Memory B cell (primary cell): ENCODE measurements at regions not wholly inside any gene's neighbourhood (a gene's known extent, or its start where the extent isn't known, plus 50 kb on each side); places are given as distances from the start of the nearest gene placed in this dataset.

ENCODE experiments used
- ATAC-seq: fragments of 150-1000 bp; cut with Tn5 transposase; 2 replicates; pipeline ENCODE4 v1.10.0; 2021; ENCODE audit warnings: low read depth, mild to moderate bottlenecking, moderate library complexity
- DNase-seq, 2 donors: peaks; one replicate each; pipeline ENCODE4 v3.0.0; 2022; ENCODE audit warnings: low spot score in 2 of 2
- H3K27ac Mint-ChIP-seq: one replicate; pipeline ENCODE4 v1.8.0; 2022; ENCODE audit warnings: mild to moderate bottlenecking, moderate library complexity, mixed read lengths
- H3K27me3 Mint-ChIP-seq: one replicate; pipeline ENCODE4 v1.8.0; 2022; ENCODE audit warnings: mixed read lengths
- H3K36me3 Mint-ChIP-seq: one replicate; pipeline ENCODE4 v1.8.0; 2022; ENCODE audit warnings: mild to moderate bottlenecking, mixed read lengths
- H3K4me1 Mint-ChIP-seq: one replicate; pipeline ENCODE4 v1.8.0; 2022; ENCODE audit warnings: mixed read lengths
- H3K4me3 Mint-ChIP-seq: one replicate; pipeline ENCODE4 v1.8.0; 2022; ENCODE audit warnings: mild to moderate bottlenecking, moderate library complexity, mixed read lengths
- H3K9me3 Mint-ChIP-seq: one replicate; pipeline ENCODE4 v1.8.0; 2022; ENCODE audit warnings: mixed read lengths

- Mint-ChIP-seq H3K9me3 (peaks cover 10% of the 10 kb centered on the region), H3K4me3 (no peak overlapping the region), H3K27ac (no peak overlapping the region), H3K36me3 (no peaks in the 10 kb centered on the region), H3K4me1 (peaks cover 5% of the 10 kb centered on the region), H3K27me3 (peaks cover 24% of the 10 kb centered on the region)
- ATAC-seq: no peak
- DNase-seq: no peak
Measured at GRCh38 chr10:89944138-89944537, 242.7 kb downstream of the KIF20B start.

GRCh38 chr10:89946106-89946505, 244.7 kb downstream of the KIF20B start:
- no peak overlapping the region for H3K27ac Mint-ChIP-seq
- ATAC-seq: peak; percentile 32
- no peak for DNase-seq
- peaks cover 5% of the 10 kb centered on the region for H3K4me1 Mint-ChIP-seq
- H3K4me3 Mint-ChIP-seq: no peak overlapping the region
- peaks cover 10% of the 10 kb centered on the region for H3K9me3 Mint-ChIP-seq
- H3K36me3 Mint-ChIP-seq: no peaks in the 10 kb centered on the region
- H3K27me3 Mint-ChIP-seq: peaks cover 19% of the 10 kb centered on the region

- H3K27ac Mint-ChIP-seq: no peak overlapping the region
- H3K9me3 Mint-ChIP-seq: peaks cover 10% of the 10 kb centered on the region
- peaks cover 6% of the 10 kb centered on the region for H3K27me3 Mint-ChIP-seq
- no peak overlapping the region for H3K4me3 Mint-ChIP-seq
- ATAC-seq (no peak), DNase-seq (no peak)
- H3K4me1 Mint-ChIP-seq: peaks cover 5% of the 10 kb centered on the region
- no peaks in the 10 kb centered on the region for H3K36me3 Mint-ChIP-seq
Measured at GRCh38 chr10:89949496-89949895, 248.1 kb downstream of the KIF20B start.

GRCh38 chr10:89952325-89952724, 250.9 kb downstream of the KIF20B start:
- DNase-seq (no peak), ATAC-seq (no peak)
- peaks cover 2% of the 10 kb centered on the region for H3K4me1 Mint-ChIP-seq
- no peaks in the 10 kb centered on the region for H3K36me3 Mint-ChIP-seq
- no peak overlapping the region for H3K27ac Mint-ChIP-seq
- peaks cover 5% of the 10 kb centered on the region for H3K27me3 Mint-ChIP-seq
- peaks cover 10% of the 10 kb centered on the region for H3K9me3 Mint-ChIP-seq
- no peak overlapping the region for H3K4me3 Mint-ChIP-seq

GRCh38 chr10:89952751-89953150, 251.4 kb downstream of the KIF20B start:
- peaks cover 8% of the 10 kb centered on the region for H3K9me3 Mint-ChIP-seq
- H3K27me3 Mint-ChIP-seq: peaks cover 3% of the 10 kb centered on the region
- H3K4me1 Mint-ChIP-seq: peaks cover 2% of the 10 kb centered on the region
- no peaks in the 10 kb centered on the region for H3K36me3 Mint-ChIP-seq
- H3K27ac Mint-ChIP-seq: no peak overlapping the region
- DNase-seq (no peak), ATAC-seq (no peak)
- no peak overlapping the region for H3K4me3 Mint-ChIP-seq

- no peak for ATAC-seq
- H3K36me3 Mint-ChIP-seq: no peaks in the 10 kb centered on the region
Measured at GRCh38 chr10:89954061-89954460, 252.7 kb downstream of the KIF20B start.

GRCh38 chr10:89954787-89955566, 253.6 kb downstream of the KIF20B start:
- no peaks in the 10 kb centered on the region for H3K36me3 Mint-ChIP-seq
- no peak overlapping the region for H3K4me3 Mint-ChIP-seq
- H3K27ac Mint-ChIP-seq: no peak overlapping the region
- H3K9me3 Mint-ChIP-seq: no peaks in the 10 kb centered on the region
- no peak for DNase-seq
- H3K27me3 Mint-ChIP-seq: no peaks in the 10 kb centered on the region
- no peak for ATAC-seq
- H3K4me1 Mint-ChIP-seq: peaks cover 4% of the 10 kb centered on the region

More at GRCh38 chr10:89954061-89954460, 252.7 kb downstream of the KIF20B start:
- H3K9me3 Mint-ChIP-seq: no peaks in the 10 kb centered on the region
- H3K4me1 Mint-ChIP-seq: peaks cover 2% of the 10 kb centered on the region
- no peak for DNase-seq
- no peak overlapping the region for H3K27ac Mint-ChIP-seq
- H3K27me3 Mint-ChIP-seq: no peaks in the 10 kb centered on the region
- H3K4me3 Mint-ChIP-seq: no peak overlapping the region

- no peak overlapping the region for H3K4me3 Mint-ChIP-seq
- H3K36me3 Mint-ChIP-seq: no peaks in the 10 kb centered on the region
- peaks cover 3% of the 10 kb centered on the region for H3K27me3 Mint-ChIP-seq
- DNase-seq (no peak), ATAC-seq (peak; percentile 62)
- H3K4me1 Mint-ChIP-seq: peaks cover 2% of the 10 kb centered on the region
- H3K9me3 Mint-ChIP-seq: no peaks in the 10 kb centered on the region
- no peak overlapping the region for H3K27ac Mint-ChIP-seq
Measured at GRCh38 chr10:89959433-89960110, 258.2 kb downstream of the KIF20B start.

GRCh38 chr10:89963451-89964102, 262.2 kb downstream of the KIF20B start:
- ATAC-seq: no peak
- H3K36me3 Mint-ChIP-seq: no peaks in the 10 kb centered on the region

GRCh38 chr10:89966211-89966610, 264.8 kb downstream of the KIF20B start:
- Mint-ChIP-seq H3K4me3 (no peak overlapping the region), H3K4me1 (no peaks in the 10 kb centered on the region), H3K27me3 (peaks cover 8% of the 10 kb centered on the region), H3K36me3 (no peaks in the 10 kb centered on the region), H3K9me3 (peaks cover 1% of the 10 kb centered on the region), H3K27ac (no peak overlapping the region)
- ATAC-seq: no peak
- no peak for DNase-seq

More at GRCh38 chr10:89963451-89964102, 262.2 kb downstream of the KIF20B start:
- Mint-ChIP-seq H3K9me3 (peaks cover 1% of the 10 kb centered on the region), H3K27ac (no peak overlapping the region), H3K4me1 (peaks cover 2% of the 10 kb centered on the region), H3K27me3 (peaks cover 8% of the 10 kb centered on the region), H3K4me3 (no peak overlapping the region)
- DNase-seq: no peak

- peaks cover 3% of the 10 kb centered on the region for H3K27me3 Mint-ChIP-seq
- peaks cover 8% of the 10 kb centered on the region for H3K4me1 Mint-ChIP-seq
- H3K27ac Mint-ChIP-seq: no peak overlapping the region
- H3K4me3 Mint-ChIP-seq: no peak overlapping the region
- no peak for DNase-seq
- no peaks in the 10 kb centered on the region for H3K36me3 Mint-ChIP-seq
- ATAC-seq: no peak
- H3K9me3 Mint-ChIP-seq: no peaks in the 10 kb centered on the region
Measured at GRCh38 chr10:89973326-89973725, 271.9 kb downstream of the KIF20B start.

- no peaks in the 10 kb centered on the region for H3K36me3 Mint-ChIP-seq
- H3K4me3 Mint-ChIP-seq: no peak overlapping the region
- peaks cover 3% of the 10 kb centered on the region for H3K27me3 Mint-ChIP-seq
- H3K9me3 Mint-ChIP-seq: no peaks in the 10 kb centered on the region
- ATAC-seq (no peak), DNase-seq (no peak)
- H3K4me1 Mint-ChIP-seq: peaks cover 8% of the 10 kb centered on the region
- H3K27ac Mint-ChIP-seq: no peak overlapping the region
Measured at GRCh38 chr10:89975071-89975470, 273.7 kb downstream of the KIF20B start.

- peaks cover 3% of the 10 kb centered on the region for H3K27me3 Mint-ChIP-seq
- no peaks in the 10 kb centered on the region for H3K9me3 Mint-ChIP-seq
- no peak overlapping the region for H3K27ac Mint-ChIP-seq
- H3K36me3 Mint-ChIP-seq: no peaks in the 10 kb centered on the region
- ATAC-seq (peak; percentile 26), DNase-seq (no peak)
- H3K4me3 Mint-ChIP-seq: no peak overlapping the region
- H3K4me1 Mint-ChIP-seq: peaks cover 8% of the 10 kb centered on the region
Measured at GRCh38 chr10:89975771-89976170, 274.4 kb downstream of the KIF20B start.

GRCh38 chr10:89978081-89978480, 276.7 kb downstream of the KIF20B start:
- H3K27ac Mint-ChIP-seq: peak overlapping the region; percentile 30
- H3K4me3 Mint-ChIP-seq: no peak overlapping the region
- DNase-seq (no peak), ATAC-seq (no peak)
- no peaks in the 10 kb centered on the region for H3K36me3 Mint-ChIP-seq
- H3K4me1 Mint-ChIP-seq: peaks cover 5% of the 10 kb centered on the region
- peaks cover 1% of the 10 kb centered on the region for H3K27me3 Mint-ChIP-seq
- H3K9me3 Mint-ChIP-seq: no peaks in the 10 kb centered on the region
